ENCODE measurements at regions not wholly inside any gene's neighbourhood (a gene's known extent, or its start where the extent isn't known, plus 50 kb on each side); places are given as distances from the start of the nearest gene placed in this dataset.

DNA sequence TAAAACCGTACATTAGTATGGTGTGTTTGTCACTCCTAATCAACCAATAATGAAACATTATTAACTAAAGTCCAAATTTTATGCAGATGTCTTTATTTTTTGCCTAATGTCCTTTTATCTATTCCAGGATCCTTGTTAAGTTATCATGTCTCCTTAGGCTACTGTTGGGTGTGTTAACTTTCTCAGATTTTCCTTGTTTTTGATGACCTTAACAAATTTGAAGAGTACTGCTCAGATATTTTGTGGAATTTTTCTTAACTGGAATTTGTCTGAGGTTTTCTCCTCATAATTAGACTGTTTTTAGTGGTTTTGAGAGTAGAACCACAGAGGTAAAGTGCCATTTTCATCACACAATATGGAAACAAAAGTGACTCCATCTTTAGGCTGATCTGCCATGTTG is 406.3 kb downstream of the MEI4 start:
- H3K27ac ChIP-seq (ENCODE audit: low read length): no peak overlapping the region
- in situ Hi-C loops (cut with HindIII; ENCODE audit: low pct_unique_long_range_greater_than_20kb, low sequenced_read_pairs): no loop called here
- H3K36me3 ChIP-seq (ENCODE audit: control insufficient read depth, insufficient read depth, low read length): no peaks in the 10 kb centered on the region
- H3K9me3 ChIP-seq (ENCODE audit: control insufficient read depth, insufficient read depth, low read depth, low read length): no peaks in the 10 kb centered on the region
- no peaks in the 10 kb centered on the region for H3K4me1 ChIP-seq (ENCODE audit: control insufficient read depth, insufficient read depth, low read length)
- POLR2A ChIA-PET: no interaction called here
- no peak for DNase-seq (ENCODE audit: low read depth, low spot score)
- intact Hi-C loops (cut with micrococcal nuclease; ENCODE audit: unreplicated experiment): no loop called here
- ATAC-seq: no peak
- TF ChIP-seq, protein P1, sequence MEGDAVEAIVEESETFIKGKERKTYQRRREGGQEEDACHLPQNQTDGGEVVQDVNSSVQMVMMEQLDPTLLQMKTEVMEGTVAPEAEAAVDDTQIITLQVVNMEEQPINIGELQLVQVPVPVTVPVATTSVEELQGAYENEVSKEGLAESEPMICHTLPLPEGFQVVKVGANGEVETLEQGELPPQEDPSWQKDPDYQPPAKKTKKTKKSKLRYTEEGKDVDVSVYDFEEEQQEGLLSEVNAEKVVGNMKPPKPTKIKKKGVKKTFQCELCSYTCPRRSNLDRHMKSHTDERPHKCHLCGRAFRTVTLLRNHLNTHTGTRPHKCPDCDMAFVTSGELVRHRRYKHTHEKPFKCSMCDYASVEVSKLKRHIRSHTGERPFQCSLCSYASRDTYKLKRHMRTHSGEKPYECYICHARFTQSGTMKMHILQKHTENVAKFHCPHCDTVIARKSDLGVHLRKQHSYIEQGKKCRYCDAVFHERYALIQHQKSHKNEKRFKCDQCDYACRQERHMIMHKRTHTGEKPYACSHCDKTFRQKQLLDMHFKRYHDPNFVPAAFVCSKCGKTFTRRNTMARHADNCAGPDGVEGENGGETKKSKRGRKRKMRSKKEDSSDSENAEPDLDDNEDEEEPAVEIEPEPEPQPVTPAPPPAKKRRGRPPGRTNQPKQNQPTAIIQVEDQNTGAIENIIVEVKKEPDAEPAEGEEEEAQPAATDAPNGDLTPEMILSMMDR (IDR thresholded peaks at IDR 0.05): no peak
- TF ChIP-seq POLR2AphosphoS5 (IDR thresholded peaks at IDR 0.05; ENCODE audit: low read depth, low read length) (no peak), SIN3A (IDR thresholded peaks at IDR 0.05; ENCODE audit: borderline replicate concordance, insufficient read depth, low read depth, low read length) (no peak), TCF7L2 (IDR thresholded peaks at IDR 0.05; ENCODE audit: low read depth, low read length) (no peak)
- TF ChIP-seq, protein P2, sequence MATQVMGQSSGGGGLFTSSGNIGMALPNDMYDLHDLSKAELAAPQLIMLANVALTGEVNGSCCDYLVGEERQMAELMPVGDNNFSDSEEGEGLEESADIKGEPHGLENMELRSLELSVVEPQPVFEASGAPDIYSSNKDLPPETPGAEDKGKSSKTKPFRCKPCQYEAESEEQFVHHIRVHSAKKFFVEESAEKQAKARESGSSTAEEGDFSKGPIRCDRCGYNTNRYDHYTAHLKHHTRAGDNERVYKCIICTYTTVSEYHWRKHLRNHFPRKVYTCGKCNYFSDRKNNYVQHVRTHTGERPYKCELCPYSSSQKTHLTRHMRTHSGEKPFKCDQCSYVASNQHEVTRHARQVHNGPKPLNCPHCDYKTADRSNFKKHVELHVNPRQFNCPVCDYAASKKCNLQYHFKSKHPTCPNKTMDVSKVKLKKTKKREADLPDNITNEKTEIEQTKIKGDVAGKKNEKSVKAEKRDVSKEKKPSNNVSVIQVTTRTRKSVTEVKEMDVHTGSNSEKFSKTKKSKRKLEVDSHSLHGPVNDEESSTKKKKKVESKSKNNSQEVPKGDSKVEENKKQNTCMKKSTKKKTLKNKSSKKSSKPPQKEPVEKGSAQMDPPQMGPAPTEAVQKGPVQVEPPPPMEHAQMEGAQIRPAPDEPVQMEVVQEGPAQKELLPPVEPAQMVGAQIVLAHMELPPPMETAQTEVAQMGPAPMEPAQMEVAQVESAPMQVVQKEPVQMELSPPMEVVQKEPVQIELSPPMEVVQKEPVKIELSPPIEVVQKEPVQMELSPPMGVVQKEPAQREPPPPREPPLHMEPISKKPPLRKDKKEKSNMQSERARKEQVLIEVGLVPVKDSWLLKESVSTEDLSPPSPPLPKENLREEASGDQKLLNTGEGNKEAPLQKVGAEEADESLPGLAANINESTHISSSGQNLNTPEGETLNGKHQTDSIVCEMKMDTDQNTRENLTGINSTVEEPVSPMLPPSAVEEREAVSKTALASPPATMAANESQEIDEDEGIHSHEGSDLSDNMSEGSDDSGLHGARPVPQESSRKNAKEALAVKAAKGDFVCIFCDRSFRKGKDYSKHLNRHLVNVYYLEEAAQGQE (IDR thresholded peaks at IDR 0.05; ENCODE audit: insufficient read depth in 1 of 2, low read depth in 2 of 2, low read length in 1 of 2): no peak
- H3K4me3 ChIP-seq (ENCODE audit: low read depth in 2 of 2, low read length in 2 of 2): no peak overlapping the region
- CTCF ChIA-PET: no interaction called here
- no peaks in the 10 kb centered on the region for H3K27me3 ChIP-seq (ENCODE audit: control insufficient read depth, insufficient read depth, low read length)
- BruUV-seq (replicated peaks): no TSS peak

DNA sequence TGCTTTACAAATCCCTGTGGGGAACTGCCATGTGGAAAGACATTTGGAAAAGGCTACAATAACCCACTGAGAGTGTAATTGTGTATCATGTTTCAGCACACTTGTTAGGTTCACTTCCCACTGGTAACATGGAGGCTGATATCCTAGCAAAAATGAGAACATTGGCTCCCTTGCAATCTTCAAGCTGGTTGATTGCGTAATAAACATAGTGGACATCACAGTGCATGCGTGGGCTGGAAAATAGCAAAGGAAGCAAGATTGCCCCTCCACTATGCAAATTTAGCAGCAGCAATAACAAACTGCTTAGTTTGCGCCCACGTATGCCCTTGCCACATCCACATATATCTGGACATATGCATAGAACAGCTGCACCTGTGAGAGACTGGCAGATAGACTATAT is 410.2 kb downstream of the MEI4 start:
- ATAC-seq (no peak), DNase-seq (ENCODE audit: low read depth, low spot score) (no peak)
- no peak for TF ChIP-seq POLR2AphosphoS5 (IDR thresholded peaks at IDR 0.05; ENCODE audit: low read depth, low read length)
- TF ChIP-seq TCF7L2 (IDR thresholded peaks at IDR 0.05; ENCODE audit: low read depth, low read length): no peak
- TF ChIP-seq, protein P2 (IDR thresholded peaks at IDR 0.05; ENCODE audit: insufficient read depth in 1 of 2, low read depth in 2 of 2, low read length in 1 of 2): no peak
- TF ChIP-seq, protein P1 (IDR thresholded peaks at IDR 0.05): no peak
- no peak for TF ChIP-seq SIN3A (IDR thresholded peaks at IDR 0.05; ENCODE audit: borderline replicate concordance, insufficient read depth, low read depth, low read length)
- in situ Hi-C loops (cut with HindIII; ENCODE audit: low pct_unique_long_range_greater_than_20kb, low sequenced_read_pairs): no loop called here
- Histone ChIP-seq H3K4me1 (ENCODE audit: control insufficient read depth, insufficient read depth, low read length) (no peaks in the 10 kb centered on the region), H3K9me3 (ENCODE audit: control insufficient read depth, insufficient read depth, low read depth, low read length) (no peaks in the 10 kb centered on the region), H3K27me3 (ENCODE audit: control insufficient read depth, insufficient read depth, low read length) (no peaks in the 10 kb centered on the region), H3K4me3 (ENCODE audit: low read depth in 2 of 2, low read length in 2 of 2) (no peak overlapping the region), H3K36me3 (ENCODE audit: control insufficient read depth, insufficient read depth, low read length) (no peaks in the 10 kb centered on the region), H3K27ac (ENCODE audit: low read length) (no peak overlapping the region)
- intact Hi-C loops (cut with micrococcal nuclease; ENCODE audit: unreplicated experiment): no loop called here
- BruUV-seq (replicated peaks): no TSS peak
- POLR2A ChIA-PET: no interaction called here
- CTCF ChIA-PET: no interaction called here

Measured in Panc1 (cell line).